ENCODE measurements at regions not wholly inside any gene's neighbourhood (a gene's known extent, or its start where the extent isn't known, plus 50 kb on each side); places are given as distances from the start of the nearest gene placed in this dataset.

- no peak for TF ChIP-seq CCAR2 (optimal IDR thresholded peaks at IDR 0.05; ENCODE audit: low read depth, low read length)
- TF ChIP-seq MXI1 (IDR thresholded peaks at IDR 0.05; ENCODE audit: borderline replicate concordance, low read depth, low read length): no peak
- TF ChIP-seq, protein P1, sequence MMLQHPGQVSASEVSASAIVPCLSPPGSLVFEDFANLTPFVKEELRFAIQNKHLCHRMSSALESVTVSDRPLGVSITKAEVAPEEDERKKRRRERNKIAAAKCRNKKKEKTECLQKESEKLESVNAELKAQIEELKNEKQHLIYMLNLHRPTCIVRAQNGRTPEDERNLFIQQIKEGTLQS (CRISPR knock-in tag; IDR thresholded peaks at IDR 0.05): no peak
- no peak for TF ChIP-seq SETDB1 (CRISPR knock-in tag; IDR thresholded peaks at IDR 0.05; ENCODE audit: borderline replicate concordance)
- no peak for TF ChIP-seq FOXM1 (CRISPR knock-in tag; IDR thresholded peaks at IDR 0.05)
- TF ChIP-seq ZNF616 (CRISPR knock-in tag; IDR thresholded peaks at IDR 0.05; ENCODE audit: low read depth): no peak
- no peak for TF ChIP-seq JUN (CRISPR knock-in tag; IDR thresholded peaks at IDR 0.05)
- no peak for TF ChIP-seq GMEB1 (CRISPR knock-in tag; IDR thresholded peaks at IDR 0.05; ENCODE audit: borderline replicate concordance)
- TF ChIP-seq, protein P2, sequence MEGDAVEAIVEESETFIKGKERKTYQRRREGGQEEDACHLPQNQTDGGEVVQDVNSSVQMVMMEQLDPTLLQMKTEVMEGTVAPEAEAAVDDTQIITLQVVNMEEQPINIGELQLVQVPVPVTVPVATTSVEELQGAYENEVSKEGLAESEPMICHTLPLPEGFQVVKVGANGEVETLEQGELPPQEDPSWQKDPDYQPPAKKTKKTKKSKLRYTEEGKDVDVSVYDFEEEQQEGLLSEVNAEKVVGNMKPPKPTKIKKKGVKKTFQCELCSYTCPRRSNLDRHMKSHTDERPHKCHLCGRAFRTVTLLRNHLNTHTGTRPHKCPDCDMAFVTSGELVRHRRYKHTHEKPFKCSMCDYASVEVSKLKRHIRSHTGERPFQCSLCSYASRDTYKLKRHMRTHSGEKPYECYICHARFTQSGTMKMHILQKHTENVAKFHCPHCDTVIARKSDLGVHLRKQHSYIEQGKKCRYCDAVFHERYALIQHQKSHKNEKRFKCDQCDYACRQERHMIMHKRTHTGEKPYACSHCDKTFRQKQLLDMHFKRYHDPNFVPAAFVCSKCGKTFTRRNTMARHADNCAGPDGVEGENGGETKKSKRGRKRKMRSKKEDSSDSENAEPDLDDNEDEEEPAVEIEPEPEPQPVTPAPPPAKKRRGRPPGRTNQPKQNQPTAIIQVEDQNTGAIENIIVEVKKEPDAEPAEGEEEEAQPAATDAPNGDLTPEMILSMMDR (CRISPR knock-in tag; IDR thresholded peaks at IDR 0.05): no peak
- TF ChIP-seq THYN1 (CRISPR knock-in tag; IDR thresholded peaks at IDR 0.05; ENCODE audit: borderline replicate concordance, low read depth): no peak
- TF ChIP-seq TEAD2 (CRISPR knock-in tag; IDR thresholded peaks at IDR 0.05): no peak
Measured at GRCh38 chr5:153014194-153014593, 476.3 kb upstream of the GRIA1 start.
